NCI-H526 treated with DMSO at 0.1 percent for 48 hours (cell line): ENCODE measurements at regions not wholly inside any gene's neighbourhood (a gene's known extent, or its start where the extent isn't known, plus 50 kb on each side); places are given as distances from the start of the nearest gene placed in this dataset.
"Not testable (repeated sequence)": the region's sequence is repeated elsewhere in the genome, so short reads cannot be mapped to it uniquely, and the experiment has no call there.

ENCODE experiments used
- DNase-seq: peaks from one replicate; lab custom pipeline; 2025; lab: John Stamatoyannopoulos, UW

DNA sequence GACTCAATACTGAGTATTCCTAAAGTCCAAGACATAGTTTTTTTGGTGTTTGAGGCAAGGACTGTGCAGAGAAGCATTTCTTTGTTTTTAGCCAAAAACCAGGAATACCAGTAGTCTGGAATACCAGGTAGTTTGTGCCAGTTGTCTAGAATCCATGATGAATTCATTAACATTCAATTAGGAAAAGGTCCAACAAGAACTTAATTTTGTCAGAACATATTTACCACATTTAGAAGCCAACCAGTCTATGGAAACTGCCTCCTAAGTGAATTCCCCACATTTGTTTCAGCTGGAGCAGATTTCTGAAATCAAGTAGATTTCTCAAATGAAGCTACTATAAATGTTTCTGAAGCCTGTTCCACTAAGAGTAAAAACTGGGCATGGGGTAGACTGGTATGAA lies 1584.8 kb upstream of the ADGRL3 start:
- no peak for DNase-seq

DNA sequence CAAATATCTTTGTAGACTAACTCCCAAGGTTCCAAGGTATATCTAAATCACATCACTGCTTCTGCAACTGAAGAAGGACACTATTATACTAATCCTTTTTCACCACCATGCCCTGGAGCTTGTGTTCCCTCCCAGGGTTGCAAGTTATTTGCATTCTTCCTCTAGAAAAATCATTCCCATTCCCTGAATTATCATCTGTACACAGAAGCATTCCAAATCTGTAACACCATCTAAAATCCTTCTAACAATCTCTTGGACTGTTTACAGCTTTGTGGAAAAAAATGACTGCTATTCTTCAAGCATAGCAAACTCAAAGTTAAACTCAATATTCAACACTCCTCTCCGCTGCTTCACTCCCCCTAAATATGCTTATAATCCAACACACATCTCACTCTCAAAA lies 1570.8 kb upstream of the ADGRL3 start:
- no peak for DNase-seq

DNA sequence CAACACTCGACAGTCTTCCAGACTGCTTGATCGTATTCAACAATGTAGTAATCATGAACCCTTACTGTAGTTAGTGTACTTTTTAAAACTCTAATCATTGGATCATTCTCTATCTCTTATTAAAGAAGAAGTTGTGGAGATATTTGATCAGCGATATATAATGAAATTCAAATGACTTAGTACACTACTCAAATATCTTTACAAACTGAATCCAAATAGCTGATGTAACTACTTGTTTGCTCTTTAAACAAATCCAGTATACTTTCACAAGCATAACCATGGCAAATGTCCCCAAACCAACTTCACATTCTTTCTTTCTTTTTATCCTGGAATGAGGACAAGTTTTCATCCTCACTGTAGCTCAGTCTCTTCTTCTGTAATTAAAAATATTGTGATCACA lies 1569.9 kb upstream of the ADGRL3 start:
- no peak for DNase-seq

DNA sequence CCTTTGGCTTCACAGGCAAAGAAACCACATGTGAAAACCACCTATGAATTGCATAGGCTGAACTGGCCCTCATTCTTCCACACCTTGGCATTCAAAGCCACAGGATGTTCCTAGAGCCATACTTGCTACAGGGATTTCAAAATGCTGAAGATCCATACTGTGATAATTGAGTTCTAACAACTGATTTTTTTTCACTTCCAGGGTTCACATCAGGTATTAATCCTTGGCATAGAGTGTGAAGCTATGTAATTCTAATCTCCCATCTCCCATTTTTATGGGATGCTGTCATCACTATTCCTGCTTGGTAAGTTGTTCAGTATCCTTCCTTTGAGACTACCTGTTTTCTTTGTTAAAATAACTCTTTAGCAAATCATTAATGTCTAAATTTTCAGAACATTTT lies 1569.2 kb upstream of the ADGRL3 start:
- no peak for DNase-seq

DNA sequence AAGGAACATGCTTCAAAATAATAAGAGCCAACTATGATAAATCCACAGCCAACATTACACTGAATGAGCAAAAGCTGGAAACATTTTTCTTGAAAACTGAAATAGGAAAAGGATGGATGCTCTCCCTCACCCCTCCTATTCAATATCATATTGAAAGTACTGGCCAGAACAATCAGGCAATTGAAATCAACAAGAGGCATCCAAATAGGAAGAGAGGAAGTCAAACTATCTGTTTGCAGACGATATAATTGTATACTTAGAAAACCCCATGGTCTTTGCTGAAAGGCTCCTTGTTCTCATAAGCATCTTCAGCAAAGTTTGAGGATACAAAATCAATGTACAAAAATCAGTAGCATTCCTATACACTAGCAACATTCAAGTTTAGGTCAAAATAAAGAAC lies 1562.5 kb upstream of the ADGRL3 start:
- DNase-seq = no peak

DNA sequence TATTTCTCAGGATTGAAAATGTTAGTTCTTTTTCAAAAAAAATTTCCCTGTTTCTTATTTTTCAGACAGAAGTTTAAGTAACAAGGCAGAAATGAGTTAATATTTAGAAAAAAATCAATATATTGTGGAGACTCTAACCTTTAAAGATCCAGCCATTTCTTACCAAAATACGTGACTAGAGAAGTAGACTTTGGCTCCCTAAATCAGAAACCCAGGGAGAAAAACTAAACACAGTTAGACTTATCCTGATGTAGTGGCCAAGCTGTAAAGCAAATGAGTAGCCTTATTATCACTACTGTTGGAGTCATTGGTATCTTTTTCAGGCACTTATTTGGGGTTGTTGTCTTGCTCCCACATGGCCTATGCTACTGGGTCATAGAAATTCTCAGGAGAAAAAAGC lies 1556.4 kb upstream of the ADGRL3 start:
- DNase-seq = no peak

DNA sequence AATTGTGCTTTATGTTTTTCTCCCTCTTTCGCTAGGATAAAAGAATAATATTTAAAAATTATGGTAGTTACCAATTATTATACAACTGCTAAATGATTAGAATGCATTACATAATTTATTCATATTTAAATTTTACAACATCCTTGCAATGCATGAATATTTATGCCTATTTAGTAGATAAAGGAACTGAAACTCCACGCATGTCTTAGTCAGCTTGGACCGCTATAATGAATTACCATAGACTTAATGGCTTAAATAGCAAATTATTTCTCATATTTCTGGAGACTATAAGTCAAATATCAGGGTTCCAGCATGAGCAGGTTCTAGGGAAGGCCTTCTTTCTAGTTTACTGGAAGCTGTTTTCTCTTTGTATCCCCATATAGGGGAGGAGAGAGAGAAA lies 1555.4 kb upstream of the ADGRL3 start:
- DNase-seq = no peak

DNA sequence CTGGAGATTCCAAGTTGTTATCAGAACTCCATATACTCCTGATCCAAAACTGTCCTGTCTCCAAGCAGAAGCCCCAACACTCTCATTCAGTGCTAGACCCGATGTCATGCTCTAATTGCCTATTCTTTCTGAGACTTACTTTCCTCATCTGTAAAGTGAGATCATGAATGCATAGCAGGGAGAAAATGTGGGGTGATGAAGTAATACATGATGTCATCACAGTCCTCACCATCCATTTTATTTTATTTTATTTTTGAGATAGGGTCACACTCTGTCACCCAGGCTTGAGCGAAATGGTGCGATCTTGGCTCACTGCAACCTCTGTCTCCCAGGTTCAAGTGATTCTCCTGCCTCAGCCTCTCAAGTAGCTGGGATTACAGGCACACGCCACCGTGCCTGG lies 1554.0 kb upstream of the ADGRL3 start:
- no peak for DNase-seq

DNA sequence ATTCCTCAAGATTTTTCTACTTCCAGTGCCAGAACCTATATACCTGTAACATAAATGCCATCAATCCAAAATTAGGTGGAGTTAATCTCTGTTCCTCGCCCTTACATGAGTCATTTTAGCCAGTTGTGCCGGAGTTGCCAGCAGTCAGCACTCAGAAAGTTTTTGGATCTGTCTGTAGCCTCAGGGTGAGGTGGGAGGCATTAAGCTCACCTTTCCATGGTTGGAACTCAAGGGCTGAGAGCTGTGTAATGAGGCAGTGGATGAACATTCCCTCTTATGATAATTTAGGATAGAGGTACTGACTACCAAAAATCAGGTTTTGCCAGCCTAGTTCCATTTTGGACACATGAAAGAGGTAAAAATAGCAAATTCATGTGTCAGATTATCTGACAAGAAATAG lies 1553.1 kb upstream of the ADGRL3 start:
- DNase-seq = no peak

DNA sequence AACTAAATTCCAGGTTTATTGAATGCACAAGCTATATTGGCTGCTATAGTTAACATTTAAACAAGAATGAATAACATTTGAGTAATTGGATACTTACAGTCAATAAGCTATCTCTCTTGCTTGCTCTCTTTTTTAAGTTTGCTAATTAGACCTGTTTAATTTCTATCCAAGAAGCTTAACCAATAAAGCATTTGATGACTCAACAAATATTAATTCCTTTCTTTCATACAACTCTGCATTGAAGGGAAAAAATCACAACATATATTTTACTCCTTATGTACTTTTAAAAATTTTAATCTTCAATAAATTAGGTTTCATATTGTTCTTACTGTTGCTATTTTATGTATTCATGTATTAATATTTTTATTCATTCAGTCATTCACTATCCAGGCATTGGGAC lies 1552.6 kb upstream of the ADGRL3 start:
- no peak for DNase-seq

DNA sequence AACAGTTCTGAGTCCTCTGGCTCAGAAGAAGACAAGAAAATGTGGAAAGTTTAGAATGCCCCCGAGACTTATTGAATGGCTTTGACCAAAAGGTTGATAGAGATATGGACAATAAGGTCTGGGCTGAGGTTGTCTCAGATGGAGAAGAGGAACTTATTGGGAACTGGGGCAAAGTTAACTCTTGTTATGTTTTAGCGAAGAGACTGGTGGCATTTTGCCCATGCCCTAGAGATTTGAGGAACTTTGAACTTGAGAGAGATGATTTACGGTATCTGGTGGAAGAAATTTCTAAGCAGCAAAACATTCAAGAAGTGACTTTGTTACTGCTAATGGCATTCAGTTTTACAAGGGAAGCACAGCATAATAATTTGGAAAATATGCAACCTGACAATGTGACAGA lies 1549.3 kb upstream of the ADGRL3 start:
- DNase-seq = no peak

DNA sequence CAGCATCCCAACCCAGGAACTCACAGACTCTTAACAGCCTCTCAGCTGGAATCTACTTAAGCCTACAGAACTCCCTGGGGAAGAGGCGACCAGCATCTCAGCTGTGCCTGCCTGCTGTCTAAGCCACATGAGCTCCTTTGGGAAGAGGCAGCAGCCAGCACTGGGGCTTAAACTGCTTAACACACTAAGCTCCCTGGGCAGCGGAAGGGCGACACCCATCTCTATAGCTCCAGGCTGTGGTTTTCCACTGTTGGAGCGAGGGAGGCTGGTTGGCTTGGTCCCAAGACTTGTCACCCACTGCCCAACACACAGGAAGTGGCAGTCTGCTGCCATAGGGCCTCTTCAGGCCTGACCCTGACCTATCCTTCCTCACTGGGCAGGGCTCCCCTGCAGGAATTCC lies 1544.1 kb upstream of the ADGRL3 start:
- no peak for DNase-seq

DNA sequence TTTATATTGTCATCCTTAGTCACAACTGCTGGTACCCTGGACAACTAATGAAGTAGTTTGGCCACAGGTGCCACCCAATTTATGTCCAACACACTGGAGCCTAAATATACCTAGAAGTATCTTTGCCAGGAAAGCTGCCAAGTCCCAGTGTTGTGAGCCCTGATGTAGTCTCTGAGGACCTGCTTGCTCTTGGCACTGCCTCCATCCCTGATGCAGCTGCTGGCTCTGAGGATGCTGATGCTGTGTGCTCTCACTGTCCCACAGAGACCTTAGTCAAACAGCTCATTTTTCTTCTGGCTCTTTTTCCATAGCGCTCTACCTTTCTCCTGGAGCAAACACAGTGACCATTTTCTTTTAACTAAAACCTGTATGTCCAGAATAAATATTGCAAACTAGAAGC lies 1535.4 kb upstream of the ADGRL3 start:
- DNase-seq = no peak

DNA sequence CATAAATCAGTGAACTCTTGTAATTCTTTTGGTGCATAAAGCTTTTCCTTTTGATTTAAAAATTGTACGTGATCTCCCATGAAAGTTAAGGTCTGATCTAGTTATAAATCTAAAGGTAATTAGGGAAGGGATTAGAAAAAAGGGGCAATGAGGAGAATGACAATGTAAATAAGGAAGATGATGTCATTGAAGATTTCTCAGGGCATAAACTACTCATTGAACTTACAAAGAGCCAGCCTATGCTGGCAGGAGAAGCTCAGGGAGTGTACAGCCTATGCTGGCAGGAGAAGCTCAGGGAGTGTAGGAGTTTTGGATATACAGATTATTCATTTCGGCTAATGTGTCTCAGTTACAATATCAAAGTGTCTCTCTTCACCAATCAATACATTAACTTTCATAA lies 1533.5 kb upstream of the ADGRL3 start:
- no peak for DNase-seq

DNA sequence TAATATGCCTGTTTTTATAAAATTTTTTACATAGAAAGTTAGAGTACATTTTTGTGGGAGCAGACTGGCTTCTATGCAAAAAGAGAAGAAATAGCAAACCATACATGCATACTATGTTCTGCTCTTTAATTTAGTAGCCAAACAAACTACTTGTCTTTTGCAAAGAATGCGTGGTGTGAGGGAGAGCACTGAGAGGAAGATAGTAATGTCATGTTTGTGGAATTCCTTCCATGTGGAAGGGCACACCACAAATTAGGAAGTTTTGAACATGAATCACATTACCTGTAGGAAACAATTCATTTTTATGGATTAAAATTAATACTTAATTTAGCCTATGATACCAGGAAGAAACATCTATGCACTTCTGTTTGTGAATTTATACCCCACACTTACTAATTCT lies 1529.1 kb upstream of the ADGRL3 start:
- no peak for DNase-seq

DNA sequence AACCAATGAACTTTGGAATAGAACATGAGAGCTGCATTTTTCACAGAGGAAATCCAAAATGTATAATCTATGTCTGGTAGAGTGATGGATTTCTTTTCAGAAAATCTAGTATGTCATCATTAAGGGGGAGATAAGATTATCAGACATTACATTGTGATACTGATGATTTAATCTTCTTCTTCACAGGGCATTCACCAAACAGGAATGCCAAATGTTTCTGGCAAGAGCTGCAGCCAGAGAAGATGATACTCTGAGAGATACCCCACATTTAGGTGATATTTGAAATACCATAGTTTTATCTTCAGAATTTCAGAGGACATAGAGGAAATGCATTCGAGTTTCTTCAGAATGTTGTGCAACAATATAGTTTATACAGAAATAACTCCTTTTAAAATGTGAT lies 1523.7 kb upstream of the ADGRL3 start:
- DNase-seq = no peak

DNA sequence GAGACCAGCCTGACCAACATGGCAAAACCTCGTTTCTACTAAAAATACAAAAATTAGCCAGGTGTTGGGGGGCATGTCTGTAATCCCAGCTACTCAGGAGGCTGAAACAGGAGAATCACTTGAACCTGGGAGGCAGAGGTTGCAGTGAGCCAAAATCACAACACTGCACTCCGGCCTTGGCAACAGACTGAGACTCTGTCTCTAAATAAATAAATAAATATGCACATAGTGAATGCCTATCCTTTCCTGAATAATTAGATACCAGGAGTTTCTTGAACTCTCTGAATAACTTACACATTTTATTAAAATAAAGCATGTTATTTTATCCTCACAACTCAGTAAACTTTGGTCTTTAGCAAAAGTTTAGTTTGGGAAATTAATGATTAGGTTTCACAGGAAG lies 1523.1 kb upstream of the ADGRL3 start:
- not testable (repeated sequence) for DNase-seq

DNA sequence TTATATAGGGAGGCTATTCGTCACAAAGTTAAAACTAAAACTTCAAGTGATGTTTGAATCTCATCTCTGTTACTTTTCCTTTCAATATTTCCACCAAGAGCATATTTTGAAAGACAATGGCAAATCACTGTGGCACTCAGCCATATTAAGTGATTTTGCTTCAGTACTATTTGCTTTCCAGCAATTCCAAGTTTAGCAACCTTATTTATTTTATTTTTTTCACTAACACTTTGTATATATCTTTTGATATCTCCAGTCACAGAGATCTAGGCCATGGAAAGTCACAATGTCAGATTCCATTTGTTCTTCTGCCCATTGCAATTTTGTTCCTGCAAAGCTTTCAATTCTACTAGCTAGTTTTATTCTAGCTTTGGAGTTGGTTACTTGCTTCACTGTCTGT lies 1514.5 kb upstream of the ADGRL3 start:
- no peak for DNase-seq

DNA sequence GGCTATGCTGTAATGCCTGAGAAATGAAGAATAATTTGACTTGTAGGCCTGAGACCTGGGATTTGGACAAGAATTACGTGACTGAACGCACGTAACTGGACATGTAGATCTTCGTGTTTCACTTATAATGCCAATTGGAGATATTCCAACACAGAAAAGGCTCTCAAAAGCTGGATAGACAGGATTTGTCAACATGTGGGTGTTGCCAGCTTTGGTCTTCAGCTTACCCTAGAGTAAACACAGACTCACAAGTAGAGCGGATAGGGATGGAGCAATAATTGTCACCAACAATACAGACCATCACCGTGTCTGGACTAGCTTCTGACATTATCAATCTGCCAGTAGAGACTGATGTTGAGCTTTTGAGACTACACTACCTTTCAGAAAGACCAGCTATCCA lies 1511.0 kb upstream of the ADGRL3 start:
- no peak for DNase-seq

DNA sequence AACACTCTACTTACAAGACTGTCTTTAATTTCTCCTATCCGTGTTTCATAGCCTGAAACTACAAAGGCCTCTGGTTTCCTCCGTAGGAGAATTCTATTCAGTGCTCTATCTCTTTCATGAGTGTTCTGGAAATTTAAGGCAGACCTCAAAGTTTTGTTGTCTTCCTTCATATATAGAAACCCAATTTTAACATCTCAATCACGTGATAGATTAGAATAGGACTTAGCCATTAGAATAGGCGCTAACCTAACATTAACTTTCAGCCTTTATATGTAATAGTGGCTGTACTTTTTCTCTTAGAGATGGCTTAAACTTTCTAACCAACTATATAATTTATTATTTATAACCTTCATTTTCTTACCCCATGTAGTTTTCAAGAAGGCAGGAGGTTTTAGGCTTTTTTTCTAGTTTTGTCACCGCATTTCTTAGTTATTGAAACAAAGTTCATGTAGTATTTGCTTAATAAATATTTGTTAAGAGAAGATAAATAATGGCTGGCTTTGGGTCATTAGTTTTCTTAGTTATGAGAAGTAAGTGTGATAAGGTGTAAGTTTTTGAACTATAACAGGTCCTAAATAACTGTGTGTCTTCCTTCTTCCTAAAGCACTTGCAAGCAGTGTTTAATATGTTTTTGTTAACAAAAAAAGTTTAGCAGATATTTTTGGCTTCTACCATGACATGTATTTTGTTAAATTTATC lies 1504.6 kb upstream of the ADGRL3 start:
- DNase-seq = no peak

DNA sequence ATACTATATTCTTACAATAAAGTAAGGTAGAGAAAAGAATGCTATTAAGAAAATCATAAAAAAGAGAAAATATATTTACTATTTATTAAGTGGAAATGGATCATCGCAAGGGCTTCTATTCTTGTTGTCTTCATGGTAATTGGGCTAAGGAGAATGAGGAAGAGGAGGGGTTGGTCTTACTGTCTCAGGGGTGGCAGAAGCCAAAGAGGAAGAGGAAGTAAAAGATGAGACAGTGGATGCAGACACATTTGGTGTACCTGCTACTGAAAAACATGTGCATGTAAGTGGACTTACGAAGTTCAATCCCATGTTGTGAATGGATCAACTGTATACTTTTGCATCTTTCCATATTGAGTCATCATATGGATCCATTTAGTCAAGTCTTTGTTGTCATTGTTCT lies 1502.1 kb upstream of the ADGRL3 start:
- no peak for DNase-seq

DNA sequence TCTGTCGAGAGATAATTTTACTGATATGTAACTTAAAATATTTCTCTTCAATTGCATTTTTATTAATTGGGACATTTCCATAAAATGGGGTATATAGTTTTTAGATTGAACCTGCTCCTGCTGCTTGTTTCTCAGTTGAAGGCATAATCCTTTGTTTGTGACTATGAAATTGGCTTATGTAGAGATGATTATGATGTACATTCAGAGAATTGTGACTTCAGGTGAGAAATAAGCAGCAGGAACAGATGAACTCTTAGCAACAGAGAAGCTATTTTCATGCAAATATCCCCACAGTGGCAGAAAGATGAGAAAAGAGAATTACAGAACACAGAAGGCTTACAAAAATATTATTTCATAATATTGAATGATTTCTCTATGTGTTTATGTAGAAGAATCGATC lies 1499.5 kb upstream of the ADGRL3 start:
- DNase-seq = no peak

DNA sequence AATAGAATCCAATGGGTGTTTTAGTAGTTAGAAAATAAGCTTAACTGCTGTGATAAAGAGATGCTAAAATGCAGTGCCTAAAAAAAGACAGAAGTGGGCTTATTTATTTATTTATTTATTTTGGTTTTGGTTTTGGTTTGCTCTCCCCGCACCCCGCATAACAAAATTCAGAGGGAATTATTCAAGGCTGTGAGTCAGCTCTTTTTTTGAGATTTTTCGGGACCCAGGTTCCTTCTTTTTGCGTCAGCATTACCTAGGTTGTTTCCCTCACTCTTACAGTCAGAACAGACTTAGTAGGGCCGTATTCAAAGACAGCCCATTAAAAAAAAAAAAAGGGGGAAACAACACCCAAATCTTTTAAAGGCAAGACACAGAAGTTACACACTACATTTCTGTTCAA lies 1495.5 kb upstream of the ADGRL3 start:
- DNase-seq = no peak

DNA sequence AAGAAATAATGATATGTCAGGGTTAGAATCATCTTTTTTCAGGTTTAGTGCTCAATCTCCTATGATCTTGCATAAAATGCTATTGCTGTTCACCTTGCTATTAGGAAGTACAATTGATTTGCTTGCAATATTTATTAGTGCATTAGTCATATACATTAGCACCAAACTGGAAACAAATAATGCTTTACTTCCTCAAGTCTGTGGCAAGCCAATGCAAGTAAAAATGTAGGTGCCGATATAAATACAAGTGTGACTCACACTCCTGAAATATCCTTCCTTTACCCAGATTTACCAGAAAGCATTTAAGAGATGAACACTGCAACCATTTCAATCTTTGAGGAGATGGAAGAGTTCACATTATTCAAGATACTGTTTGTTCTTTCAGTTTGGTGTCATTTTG lies 1487.7 kb upstream of the ADGRL3 start:
- no peak for DNase-seq

DNA sequence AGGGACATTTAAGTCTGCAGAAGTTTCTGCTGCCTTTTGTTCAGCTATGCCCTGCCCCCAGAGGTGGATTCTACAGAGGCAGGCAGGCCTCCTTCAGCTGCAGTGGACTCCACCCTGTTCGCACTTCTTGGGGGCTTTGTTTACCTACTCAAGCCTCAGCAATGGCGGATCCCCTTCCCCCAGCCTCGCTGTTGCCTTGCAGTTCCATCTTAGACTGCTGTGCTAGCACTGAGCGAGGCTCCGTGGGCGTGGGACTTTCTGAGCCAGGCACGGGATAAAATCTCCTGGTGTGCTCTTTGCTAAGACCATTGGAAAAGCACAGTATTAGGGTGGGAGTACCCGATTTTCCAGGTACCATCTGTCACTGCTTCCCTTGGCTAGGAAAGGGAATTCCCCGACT lies 1475.8 kb upstream of the ADGRL3 start:
- not testable (repeated sequence) for DNase-seq
